SK-N-SH (cell line): ENCODE measurements at regions not wholly inside any gene's neighbourhood (a gene's known extent, or its start where the extent isn't known, plus 50 kb on each side); places are given as distances from the start of the nearest gene placed in this dataset.

Experiments
- CTCF ChIA-PET: fragments of 300-600, 350-600 bp; formaldehyde crosslinking; extraction: SDS; loops from one replicate; lab custom pipeline; 2021; lab: Yijun Ruan, JAX
- POLR2A ChIA-PET: fragments of 350-600 bp; sonication (Branson Sonifier 250); formaldehyde crosslinking; extraction: SDS; loops from one replicate; lab custom pipeline; 2020; ENCODE audit warnings: antibody characterized with exemption, inconsistent platforms; lab: Yijun Ruan, JAX
- DNase-seq: peaks from one replicate; pipeline ENCODE4 v3.0.0; 2012
- H2AFZ ChIP-seq: fragments of 200-600 bp; sonication (generic); 2 replicates; pipeline ENCODE4 v1.8.1; 2016; ENCODE audit warnings: antibody characterized with exemption, mild to moderate bottlenecking, low read depth
- H3F3A ChIP-seq: fragments of 200-600 bp; sonication (generic); replicated peaks from 2 replicates; pipeline ENCODE3; 2016; ENCODE audit warnings: antibody characterized with exemption, mild to moderate bottlenecking; ENCODE audit not compliant: insufficient read depth
- H3K27ac ChIP-seq, 2 experiments: fragments of 200-500 bp in 1 of 2; fragments of 200-600 bp in 1 of 2; sonication (Bioruptor generic) in 1 of 2; sonication (generic), shearing (Covaris generic) in 1 of 2; 2 replicates each; pipeline versions ENCODE4 v1.5.1 to v1.6.1; 2014 to 2016; ENCODE audit warnings: low read depth in 2 of 2, inconsistent platforms in 1 of 2, low read length in 1 of 2, mild to moderate bottlenecking in 1 of 2, mixed read lengths in 1 of 2
- H3K27me3 ChIP-seq: fragments of 200-600 bp; sonication (generic), shearing (Covaris generic); 2 replicates; pipeline ENCODE4 v1.6.1; 2016; ENCODE audit warnings: mixed run types; ENCODE audit not compliant: insufficient read depth
- H3K36me3 ChIP-seq, 2 experiments: fragments of 200-500 bp in 1 of 2; fragments of 200-600 bp in 1 of 2; sonication (Bioruptor generic) in 1 of 2; sonication (generic) in 1 of 2; replicated peaks in 1 of 2; 2 replicates each; pipeline versions ENCODE3 to v1.5.1; 2014 to 2016; ENCODE audit warnings: low read length in 1 of 2, mild to moderate bottlenecking in 1 of 2; ENCODE audit not compliant: insufficient read depth in 2 of 2, control insufficient read depth in 1 of 2
- H3K4me1 ChIP-seq, 2 experiments: fragments of 200-500 bp in 1 of 2; fragments of 200-600 bp in 1 of 2; sonication (Bioruptor generic) in 1 of 2; sonication (generic), shearing (Covaris generic) in 1 of 2; 2 replicates each; pipeline versions ENCODE4 v1.5.1 to v1.6.1; 2014 to 2016; ENCODE audit warnings: low read depth in 1 of 2, low read length in 1 of 2, mixed run types in 1 of 2; ENCODE audit not compliant: insufficient read depth in 2 of 2, control insufficient read depth in 1 of 2
- H3K4me2 ChIP-seq: fragments of 200-600 bp; sonication (generic), shearing (Covaris generic); 2 replicates; pipeline ENCODE4 v1.6.1; 2017; ENCODE audit warnings: mixed run types
- H3K4me3 ChIP-seq, 2 experiments: fragments of 200-500 bp in 1 of 2; fragments of 200-600 bp in 1 of 2; sonication (Bioruptor generic) in 1 of 2; sonication (generic), shearing (Covaris generic) in 1 of 2; 2 replicates each; pipeline versions ENCODE4 v1.5.1 to v1.8.1; 2014 to 2016; ENCODE audit warnings: low read depth in 2 of 2, inconsistent platforms in 1 of 2, low read length in 1 of 2, mild to moderate bottlenecking in 1 of 2, mixed read lengths in 1 of 2, moderate library complexity in 1 of 2
- H3K79me2 ChIP-seq: fragments of 200-600 bp; sonication (generic); 2 replicates; pipeline ENCODE4 v1.8.1; 2017; ENCODE audit warnings: mild to moderate bottlenecking; ENCODE audit not compliant: insufficient read depth
- H3K9ac ChIP-seq: fragments of 200-600 bp; sonication (generic); 2 replicates; pipeline ENCODE4 v1.6.1; 2017; ENCODE audit warnings: mixed run types
- H3K9me2 ChIP-seq: fragments of 200-600 bp; sonication (generic); 2 replicates; pipeline ENCODE4 v1.6.1; 2017; ENCODE audit warnings: mixed run types
- H3K9me3 ChIP-seq: fragments of 200-600 bp; sonication (generic); 2 replicates; pipeline ENCODE4 v1.6.1; 2017; ENCODE audit warnings: mixed run types, mild to moderate bottlenecking, moderate library complexity
- H4K20me1 ChIP-seq: fragments of 200-600 bp; sonication (generic); 2 replicates; pipeline ENCODE4 v1.6.1; 2017; ENCODE audit warnings: mild to moderate bottlenecking, mixed run types; ENCODE audit not compliant: insufficient read depth
- CHD2 ChIP-seq: fragments of 150-350 bp; IDR thresholded peaks from 2 replicates; pipeline ENCODE4 v1.6.1; 2018; ENCODE audit warnings: low read length; ENCODE audit not compliant: partially characterized antibody
- ELF1 ChIP-seq: IDR thresholded peaks from 2 replicates; pipeline ENCODE4 v1.4.0; 2012
- EP300 ChIP-seq, 2 experiments: IDR thresholded peaks; 2 replicates each; pipeline versions ENCODE4 v1.4.0 to v1.6.1; 2012; ENCODE audit warnings: borderline replicate concordance in 1 of 2, low read depth in 1 of 2, low read length in 1 of 2
- EZH2phosphoT487 ChIP-seq: fragments of 200-600 bp; sonication (generic); IDR thresholded peaks from 2 replicates; pipeline ENCODE4 v1.6.1; 2017; ENCODE audit warnings: low read depth, mixed run types, mild to moderate bottlenecking, antibody characterized with exemption, moderate library complexity, borderline replicate concordance
- FOSL2 ChIP-seq: IDR thresholded peaks from 2 replicates; pipeline ENCODE4 v1.4.0; 2012; ENCODE audit warnings: low read depth, mild to moderate bottlenecking, moderate library complexity, borderline replicate concordance
- FOXJ3 ChIP-seq: sonication (generic); formaldehyde crosslinking; IDR thresholded peaks from 2 replicates; pipeline ENCODE4 v1.5.1; 2020; ENCODE audit warnings: mild to moderate bottlenecking, missing genetic modification reagents
- GATA2 ChIP-seq: sonication (generic); formaldehyde crosslinking; IDR thresholded peaks from 2 replicates; pipeline ENCODE4 v1.5.0; 2020; ENCODE audit warnings: mild to moderate bottlenecking, missing genetic modification reagents
- PBX3 ChIP-seq: IDR thresholded peaks from 2 replicates; pipeline ENCODE4; 2012
- POLR2AphosphoS5 ChIP-seq: IDR thresholded peaks from 2 replicates; pipeline ENCODE4 v1.6.1; 2012; ENCODE audit warnings: low read depth, low read length
- RCOR1 ChIP-seq: fragments of 150-350 bp; IDR thresholded peaks from 2 replicates; pipeline ENCODE4 v1.6.1; 2017; ENCODE audit warnings: antibody characterized with exemption, low read length
- RFX5 ChIP-seq: IDR thresholded peaks from 2 replicates; pipeline ENCODE4 v1.6.1; 2012; ENCODE audit warnings: mild to moderate bottlenecking, improper control_type of control experiment, low read length
- RXRA ChIP-seq: IDR thresholded peaks from 2 replicates; pipeline ENCODE4 v1.4.0; 2012; ENCODE audit warnings: low read depth, mild to moderate bottlenecking, borderline replicate concordance
- SIN3A ChIP-seq: IDR thresholded peaks from 2 replicates; pipeline ENCODE4 v1.6.1; 2012; ENCODE audit warnings: low read depth, mild to moderate bottlenecking, low read length, moderate library complexity, borderline replicate concordance
- SMC3 ChIP-seq: IDR thresholded peaks from 2 replicates; pipeline ENCODE4 v1.6.1; 2012; ENCODE audit warnings: low read depth, low read length, improper control_type of control experiment
- TCF12 ChIP-seq: IDR thresholded peaks from 2 replicates; pipeline ENCODE4 v1.4.0; 2012
- YY1 ChIP-seq: IDR thresholded peaks from 2 replicates; pipeline ENCODE4 v1.4.0; 2012; ENCODE audit warnings: low read depth, mild to moderate bottlenecking
- ZBTB33 ChIP-seq: IDR thresholded peaks from 2 replicates; pipeline ENCODE4 v1.4.0; 2012; ENCODE audit warnings: low read depth, borderline replicate concordance
- WGBS: methylation state at CpG from one replicate; pipeline ENCODE4 v1.1.6; 2017; ENCODE audit warnings: low lambda C conversion rate; 5-methylcytosine and 5-hydroxymethylcytosine counted together
- TF ChIP-seq, protein P1 (sequence below): fragments of 150-350 bp; IDR thresholded peaks from 2 replicates; pipeline ENCODE4 v1.6.1; 2016; ENCODE audit warnings: mild to moderate bottlenecking, low read depth, low read length

GRCh38 chr4:17400686-17401085, 111.2 kb downstream of the QDPR start:
- H3K4me3 ChIP-seq = no peak overlapping the region
- no peak for DNase-seq
- H3K36me3 ChIP-seq = no peaks in the 10 kb centered on the region
- no peak overlapping the region for H2AFZ ChIP-seq
- no peak for TF ChIP-seq SMC3
- no peak for TF ChIP-seq SIN3A
- TF ChIP-seq EZH2phosphoT487 = no peak
- TF ChIP-seq POLR2AphosphoS5 = no peak
- TF ChIP-seq FOXJ3 (CRISPR knock-in tag) = no peak
- TF ChIP-seq GATA2 (CRISPR knock-in tag) = no peak
- TF ChIP-seq RFX5 = no peak
- no peak for TF ChIP-seq ZBTB33
- TF ChIP-seq EP300 (IDR thresholded peaks at IDR 0.05; ENCODE audit: borderline replicate concordance in 1 of 2, low read depth in 1 of 2, low read length in 1 of 2) = no peak
- 38% methylated on average over 4 of the region's 4 CpGs for WGBS
- no peak overlapping the region for H3K27ac ChIP-seq
- POLR2A ChIA-PET = no interaction called here
- no peaks in the 10 kb centered on the region for H3K9me2 ChIP-seq
- H3K4me1 ChIP-seq = peaks cover 0 to 6% of the 10 kb centered on the region in 2 experiments; a peak in 2 of 4 replicates
- H3K4me2 ChIP-seq = no peak overlapping the region
- H3K79me2 ChIP-seq = no peaks in the 10 kb centered on the region
- H4K20me1 ChIP-seq = no peaks in the 10 kb centered on the region
- no peak overlapping the region for H3K9ac ChIP-seq
- H3F3A ChIP-seq = no peaks in the 10 kb centered on the region
- no peaks in the 10 kb centered on the region; the same call in 1 of the 2 replicates for H3K27me3 ChIP-seq
- CTCF ChIA-PET = no interaction called here
- no peaks in the 10 kb centered on the region for H3K9me3 ChIP-seq

- no peaks in the 10 kb centered on the region for H4K20me1 ChIP-seq
- no peak overlapping the region for H3K4me2 ChIP-seq
- peaks cover 0 to 6% of the 10 kb centered on the region in 2 experiments; a peak in 2 of 4 replicates for H3K4me1 ChIP-seq
- H2AFZ ChIP-seq = no peak overlapping the region
- WGBS = 39% methylated on average over 3 of the region's 3 CpGs
- DNase-seq = no peak
- POLR2A ChIA-PET = no interaction called here
- no peaks in the 10 kb centered on the region for H3F3A ChIP-seq
- H3K36me3 ChIP-seq = no peaks in the 10 kb centered on the region
- no peaks in the 10 kb centered on the region for H3K79me2 ChIP-seq
- no peaks in the 10 kb centered on the region; the same call in 1 of the 2 replicates for H3K27me3 ChIP-seq
- no peaks in the 10 kb centered on the region for H3K9me2 ChIP-seq
- H3K27ac ChIP-seq = no peak overlapping the region
- no peak overlapping the region for H3K9ac ChIP-seq
- H3K9me3 ChIP-seq = no peaks in the 10 kb centered on the region
- no peak overlapping the region for H3K4me3 ChIP-seq
- TF ChIP-seq ELF1 (no peak), CHD2 (no peak), ZBTB33 (no peak), POLR2AphosphoS5 (no peak), FOSL2 (no peak), RXRA (no peak), YY1 (no peak), SIN3A (no peak), PBX3 (no peak), TCF12 (no peak), RCOR1 (no peak), EZH2phosphoT487 (no peak), EP300 (IDR thresholded peaks at IDR 0.05; ENCODE audit: borderline replicate concordance in 1 of 2, low read depth in 1 of 2, low read length in 1 of 2) (no peak)
- TF ChIP-seq, protein P1, sequence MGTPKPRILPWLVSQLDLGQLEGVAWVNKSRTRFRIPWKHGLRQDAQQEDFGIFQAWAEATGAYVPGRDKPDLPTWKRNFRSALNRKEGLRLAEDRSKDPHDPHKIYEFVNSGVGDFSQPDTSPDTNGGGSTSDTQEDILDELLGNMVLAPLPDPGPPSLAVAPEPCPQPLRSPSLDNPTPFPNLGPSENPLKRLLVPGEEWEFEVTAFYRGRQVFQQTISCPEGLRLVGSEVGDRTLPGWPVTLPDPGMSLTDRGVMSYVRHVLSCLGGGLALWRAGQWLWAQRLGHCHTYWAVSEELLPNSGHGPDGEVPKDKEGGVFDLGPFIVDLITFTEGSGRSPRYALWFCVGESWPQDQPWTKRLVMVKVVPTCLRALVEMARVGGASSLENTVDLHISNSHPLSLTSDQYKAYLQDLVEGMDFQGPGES = no peak
- CTCF ChIA-PET = interaction anchor here (1.8 kb wide), 1 partner anchor 49 kb away, joined by 5 read pairs; no protein-coding TSS in a partner anchor
Observed at GRCh38 chr4:17398805-17399204, 113.1 kb downstream of the QDPR start.
